DND-41 (cell line): ENCODE measurements at regions not wholly inside any gene's neighbourhood (a gene's known extent, or its start where the extent isn't known, plus 50 kb on each side); places are given as distances from the start of the nearest gene placed in this dataset.
"Not testable (repeated sequence)": the region's sequence is repeated elsewhere in the genome, so short reads cannot be mapped to it uniquely, and the experiment has no call there.

ENCODE experiments used
- ATAC-seq: fragments of 200-7000 bp; cut with Tn5 transposase; 3 replicates; pipeline ENCODE4 v1.9.1; 2021; ENCODE audit warnings: low read depth; ENCODE audit not compliant: insufficient read depth
- DNase-seq: peaks from one replicate; pipeline ENCODE4 v3.0.0-alpha.2; 2020
- H2AFZ ChIP-seq: 2 replicates; pipeline ENCODE4 v1.6.0; 2012; ENCODE audit warnings: low read depth, low read length
- H3K27ac ChIP-seq: 2 replicates; pipeline ENCODE4 v1.5.1; 2012; ENCODE audit warnings: low read length, inconsistent platforms
- H3K27me3 ChIP-seq: fragments of 200-600 bp; sonication (generic); 2 replicates; pipeline ENCODE4 v1.6.0; 2012; ENCODE audit warnings: low read length, mild to moderate bottlenecking, inconsistent platforms; ENCODE audit not compliant: insufficient read depth, poor library complexity
- H3K36me3 ChIP-seq: 2 replicates; pipeline ENCODE4 v1.5.1; 2012; ENCODE audit warnings: low read length, inconsistent platforms; ENCODE audit not compliant: insufficient read depth
- H3K4me1 ChIP-seq: 2 replicates; pipeline ENCODE4 v1.5.1; 2012; ENCODE audit warnings: mild to moderate bottlenecking, low read length; ENCODE audit not compliant: insufficient read depth
- H3K4me2 ChIP-seq: 2 replicates; pipeline ENCODE4 v1.6.0; 2012; ENCODE audit warnings: mild to moderate bottlenecking, moderate library complexity, low read length, inconsistent platforms; ENCODE audit not compliant: insufficient read depth
- H3K4me3 ChIP-seq, 2 experiments: fragments of 200-600 bp in 1 of 2; shearing (Covaris generic) in 1 of 2; 2 replicates each; pipeline ENCODE4 v1.5.1; 2012 to 2016; ENCODE audit warnings: inconsistent platforms in 2 of 2, low read length in 2 of 2, mild to moderate bottlenecking in 2 of 2, low read depth in 1 of 2, moderate library complexity in 1 of 2
- H3K79me2 ChIP-seq: 2 replicates; pipeline ENCODE4 v1.6.0; 2012; ENCODE audit warnings: low read length, inconsistent platforms; ENCODE audit not compliant: insufficient read depth
- H3K9ac ChIP-seq: 2 replicates; pipeline ENCODE4 v1.6.0; 2012; ENCODE audit warnings: low read depth, mild to moderate bottlenecking, inconsistent platforms, low read length, moderate library complexity
- H3K9me3 ChIP-seq: 2 replicates; pipeline ENCODE4 v1.5.1; 2012; ENCODE audit warnings: low read length, moderate library complexity, mild to moderate bottlenecking, inconsistent platforms; ENCODE audit not compliant: insufficient read depth, severe bottlenecking
- H4K20me1 ChIP-seq: 2 replicates; pipeline ENCODE4 v1.6.0; 2012; ENCODE audit warnings: low read length; ENCODE audit not compliant: insufficient read depth
- EZH2 ChIP-seq: IDR thresholded peaks from 3 replicates; pipeline ENCODE4 v1.6.1; 2012; ENCODE audit warnings: borderline replicate concordance, low read depth, mild to moderate bottlenecking, moderate library complexity, low read length, inconsistent platforms; ENCODE audit not compliant: severe bottlenecking
- TF ChIP-seq, protein P1 (sequence below): IDR thresholded peaks from 2 replicates; pipeline ENCODE4 v1.5.1; 2012; ENCODE audit warnings: borderline replicate concordance, low read length, moderate library complexity, mild to moderate bottlenecking; ENCODE audit not compliant: poor library complexity, severe bottlenecking; ENCODE audit errors: extremely low read depth

DNA sequence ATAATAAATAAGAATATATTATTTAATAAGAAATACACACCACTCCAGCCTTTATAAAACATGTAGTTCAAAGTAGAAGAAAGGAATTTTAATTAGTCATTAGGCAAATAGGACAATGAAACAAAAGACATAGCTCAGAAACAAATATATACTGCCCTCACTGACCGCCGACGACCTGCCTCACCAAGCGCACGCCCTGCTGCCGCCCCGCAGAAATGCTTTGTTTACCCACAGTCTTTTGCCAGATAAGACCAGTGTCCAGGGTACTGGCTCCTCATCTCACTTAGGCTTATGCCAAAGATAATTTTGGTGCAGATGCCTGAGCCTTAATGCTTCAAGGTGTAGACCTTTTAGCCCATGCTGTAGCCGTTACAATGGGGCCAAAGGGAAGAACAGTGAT, 199.5 kb downstream of the HHIP start:
- ATAC-seq: no peak
- no peaks in the 10 kb centered on the region for H3K36me3 ChIP-seq

DNA sequence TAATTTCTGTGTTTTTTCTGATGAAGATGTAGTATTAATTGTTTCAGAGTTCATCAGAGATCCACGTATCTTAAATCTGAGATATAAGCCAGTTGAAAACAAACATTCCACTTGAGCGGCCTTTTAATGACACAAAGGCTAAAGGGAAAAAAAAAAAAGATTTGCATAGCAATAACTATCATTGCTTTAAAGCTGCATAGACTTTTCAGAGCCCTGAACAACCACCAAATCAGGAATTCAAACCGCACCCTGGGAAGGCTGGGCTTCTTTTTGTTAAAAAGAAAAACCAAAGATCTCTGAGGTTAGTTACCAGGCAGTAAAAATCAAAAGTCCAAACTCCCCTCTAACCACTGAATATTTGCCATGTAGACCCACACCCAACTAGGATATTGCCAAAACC, 206.0 kb downstream of the HHIP start:
- no peaks in the 10 kb centered on the region for H4K20me1 ChIP-seq
- H3K27ac ChIP-seq: no peak overlapping the region
- no peak overlapping the region for H3K9ac ChIP-seq
- no peaks in the 10 kb centered on the region for H3K27me3 ChIP-seq
- TF ChIP-seq EZH2: no peak
- TF ChIP-seq, protein P1, sequence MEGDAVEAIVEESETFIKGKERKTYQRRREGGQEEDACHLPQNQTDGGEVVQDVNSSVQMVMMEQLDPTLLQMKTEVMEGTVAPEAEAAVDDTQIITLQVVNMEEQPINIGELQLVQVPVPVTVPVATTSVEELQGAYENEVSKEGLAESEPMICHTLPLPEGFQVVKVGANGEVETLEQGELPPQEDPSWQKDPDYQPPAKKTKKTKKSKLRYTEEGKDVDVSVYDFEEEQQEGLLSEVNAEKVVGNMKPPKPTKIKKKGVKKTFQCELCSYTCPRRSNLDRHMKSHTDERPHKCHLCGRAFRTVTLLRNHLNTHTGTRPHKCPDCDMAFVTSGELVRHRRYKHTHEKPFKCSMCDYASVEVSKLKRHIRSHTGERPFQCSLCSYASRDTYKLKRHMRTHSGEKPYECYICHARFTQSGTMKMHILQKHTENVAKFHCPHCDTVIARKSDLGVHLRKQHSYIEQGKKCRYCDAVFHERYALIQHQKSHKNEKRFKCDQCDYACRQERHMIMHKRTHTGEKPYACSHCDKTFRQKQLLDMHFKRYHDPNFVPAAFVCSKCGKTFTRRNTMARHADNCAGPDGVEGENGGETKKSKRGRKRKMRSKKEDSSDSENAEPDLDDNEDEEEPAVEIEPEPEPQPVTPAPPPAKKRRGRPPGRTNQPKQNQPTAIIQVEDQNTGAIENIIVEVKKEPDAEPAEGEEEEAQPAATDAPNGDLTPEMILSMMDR: no peak
- no peaks in the 10 kb centered on the region for H3K79me2 ChIP-seq
- ATAC-seq (no peak), DNase-seq (no peak)
- no peaks in the 10 kb centered on the region for H3K36me3 ChIP-seq
- no peak overlapping the region for H2AFZ ChIP-seq
- H3K4me1 ChIP-seq: no peaks in the 10 kb centered on the region
- no peak overlapping the region for H3K4me2 ChIP-seq
- no peaks in the 10 kb centered on the region for H3K9me3 ChIP-seq
- H3K4me3 ChIP-seq: no peak overlapping the region

More for the DNA sequence above, 199.5 kb downstream of the HHIP start:
- no peak for DNase-seq
- Histone ChIP-seq H3K79me2 (no peaks in the 10 kb centered on the region), H3K27ac (no peak overlapping the region), H3K27me3 (no peaks in the 10 kb centered on the region), H4K20me1 (no peaks in the 10 kb centered on the region), H3K4me1 (no peaks in the 10 kb centered on the region), H3K4me2 (no peak overlapping the region), H3K9ac (no peak overlapping the region), H3K4me3 (no peak overlapping the region), H3K9me3 (peaks cover 8% of the 10 kb centered on the region), H2AFZ (no peak overlapping the region)
- TF ChIP-seq, protein P1: no peak
- TF ChIP-seq EZH2: no peak

DNA sequence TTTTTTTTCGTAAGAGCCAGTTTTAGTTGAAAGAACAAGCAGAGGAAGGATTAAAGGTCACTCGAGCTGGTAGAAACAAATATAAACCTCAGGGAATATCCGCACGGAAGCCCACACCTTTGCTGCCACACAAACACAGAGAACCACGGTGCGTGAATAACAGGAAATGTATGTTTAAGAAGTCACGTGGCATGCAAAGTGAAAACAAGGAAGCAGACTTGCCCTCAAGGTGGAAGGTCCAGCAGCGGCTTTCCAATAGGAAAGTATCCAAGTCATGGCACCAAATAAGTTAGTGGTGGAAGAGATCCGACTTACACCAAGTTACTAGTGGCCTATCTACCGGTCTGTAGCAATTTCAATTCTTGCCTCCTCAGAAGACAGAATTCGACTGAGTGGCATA, 215.5 kb downstream of the HHIP start:
- Histone ChIP-seq H3K4me2 (no peak overlapping the region), H3K79me2 (no peaks in the 10 kb centered on the region), H3K9ac (no peak overlapping the region), H3K27me3 (no peaks in the 10 kb centered on the region), H3K4me1 (no peaks in the 10 kb centered on the region), H3K4me3 (no peak overlapping the region), H2AFZ (no peak overlapping the region), H3K36me3 (no peaks in the 10 kb centered on the region), H3K27ac (no peak overlapping the region), H3K9me3 (peaks cover 9% of the 10 kb centered on the region), H4K20me1 (no peaks in the 10 kb centered on the region)
- ATAC-seq (no peak), DNase-seq (no peak)
- no peak for TF ChIP-seq EZH2
- TF ChIP-seq, protein P1: no peak

DNA sequence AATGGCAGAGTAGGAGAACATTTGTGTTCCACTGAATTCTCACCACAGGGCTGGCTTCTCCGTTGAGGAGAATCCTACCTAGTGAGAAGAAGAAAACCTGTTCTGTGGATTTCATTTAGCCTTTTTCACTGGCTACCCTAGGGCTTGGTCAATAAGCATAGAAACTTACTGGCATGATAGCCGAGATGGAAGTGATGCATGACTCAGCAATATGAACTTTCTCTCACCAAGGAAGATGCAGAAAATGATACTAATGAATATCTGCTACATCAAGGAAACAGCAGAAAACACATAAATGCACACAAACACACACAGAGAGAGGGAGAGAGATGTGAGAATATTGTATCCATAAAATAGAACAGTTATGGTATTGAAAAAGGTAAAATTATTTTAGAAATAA, 216.3 kb downstream of the HHIP start:
- Histone ChIP-seq H3K4me3 (no peak overlapping the region), H3K36me3 (no peaks in the 10 kb centered on the region), H2AFZ (no peak overlapping the region), H3K9me3 (peaks cover 9% of the 10 kb centered on the region), H3K27ac (no peak overlapping the region), H4K20me1 (no peaks in the 10 kb centered on the region), H3K4me1 (no peaks in the 10 kb centered on the region), H3K9ac (no peak overlapping the region), H3K79me2 (no peaks in the 10 kb centered on the region), H3K4me2 (no peak overlapping the region), H3K27me3 (no peaks in the 10 kb centered on the region)
- ATAC-seq: no peak
- TF ChIP-seq EZH2: no peak
- TF ChIP-seq, protein P1: no peak
- no peak for DNase-seq

DNA sequence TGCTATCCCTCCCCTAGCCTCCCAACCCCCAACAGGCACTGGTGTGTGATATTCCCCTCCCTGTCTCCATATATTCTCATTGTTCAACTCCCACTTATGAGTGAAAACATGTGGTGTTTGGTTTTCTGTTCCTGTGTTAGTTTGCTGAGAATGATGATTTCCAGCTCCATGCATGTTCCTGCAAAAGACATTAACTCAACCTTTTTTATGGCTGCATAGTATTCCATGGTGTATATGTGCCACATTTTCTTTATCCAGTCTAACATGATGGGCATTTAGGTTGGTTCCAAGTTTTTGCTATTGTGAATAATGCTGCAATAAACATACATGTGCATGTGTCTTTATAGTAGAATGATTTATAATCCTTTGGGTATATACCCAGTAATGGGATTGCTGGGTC, 218.9 kb downstream of the HHIP start:
- not testable (repeated sequence) for H2AFZ ChIP-seq, H3K27me3 ChIP-seq, H3K36me3 ChIP-seq, H3K9me3 ChIP-seq, H3K27ac ChIP-seq, H3K4me2 ChIP-seq, H4K20me1 ChIP-seq, H3K4me1 ChIP-seq, DNase-seq, H3K79me2 ChIP-seq, H3K4me3 ChIP-seq, ATAC-seq, H3K9ac ChIP-seq
